HEK293T (cell line): ENCODE measurements at regions not wholly inside any gene's neighbourhood (a gene's known extent, or its start where the extent isn't known, plus 50 kb on each side); places are given as distances from the start of the nearest gene placed in this dataset.

Experiments used
- ELF4 ChIP-seq: fragments of 450-650 bp; IDR thresholded peaks from 2 replicates; pipeline ENCODE4 v1.6.1; 2017; ENCODE audit warnings: antibody characterized with exemption
- FOXK2 ChIP-seq: fragments of 450-650 bp; IDR thresholded peaks from 2 replicates; pipeline ENCODE4 v1.6.1; 2016; ENCODE audit warnings: mild to moderate bottlenecking

GRCh38 chr7:130903358-130903974, 169.5 kb upstream of the KLF14 start:
- TF ChIP-seq FOXK2 (no peak), ELF4 (no peak)
